OCI-LY7 (cell line): ENCODE measurements at regions not wholly inside any gene's neighbourhood (a gene's known extent, or its start where the extent isn't known, plus 50 kb on each side); places are given as distances from the start of the nearest gene placed in this dataset. TPM values are rescaled to one million over a fixed set of nuclear protein-coding genes. Genes with fewer than 3 reads are reported as not detected.

ENCODE experiments used
- BruUV-seq: library from RNA; stranded (reverse); fragments of 400-500 nt; replicated peaks from 2 replicates; lab custom pipeline; 2021; lab: Mats Ljungman, UMichigan
- CTCF ChIA-PET: fragments of 300-600 bp; sonication (Branson Sonifier 250); formaldehyde crosslinking; loops from one replicate; lab custom pipeline; 2022; ENCODE audit warnings: antibody characterized with exemption; ENCODE audit not compliant: unreplicated experiment; lab: Charles Lee
- POLR2A ChIA-PET: fragments of 300-600 bp; sonication (Branson Sonifier 250); formaldehyde crosslinking; loops from one replicate; lab custom pipeline; 2022; ENCODE audit warnings: antibody characterized with exemption; lab: Charles Lee
- DNase-seq: peaks from one replicate; pipeline ENCODE4 v3.0.0-alpha.2; 2015; ENCODE audit warnings: low spot score
- H2AFZ ChIP-seq: fragments of 200-600 bp; sonication (generic), shearing (Covaris generic); 2 replicates; pipeline ENCODE4 v1.6.1; 2014; ENCODE audit warnings: mild to moderate bottlenecking, antibody characterized with exemption, low read length, moderate library complexity
- H3K27ac ChIP-seq: fragments of 200-600 bp; sonication (generic); 2 replicates; pipeline ENCODE4 v1.5.1; 2014; ENCODE audit warnings: mixed run types, low read depth, mild to moderate bottlenecking, moderate library complexity, low read length, inconsistent platforms; ENCODE audit not compliant: poor library complexity, severe bottlenecking
- H3K36me3 ChIP-seq: fragments of 200-600 bp; sonication (generic); 2 replicates; pipeline ENCODE4 v1.6.1; 2014; ENCODE audit warnings: mild to moderate bottlenecking, antibody characterized with exemption, low read length, moderate library complexity, mixed read lengths; ENCODE audit not compliant: insufficient read depth
- H3K4me1 ChIP-seq: fragments of 200-600 bp; sonication (generic); 2 replicates; pipeline ENCODE4 v1.5.1; 2014; ENCODE audit warnings: mild to moderate bottlenecking, low read length; ENCODE audit not compliant: insufficient read depth, poor library complexity, severe bottlenecking
- H3K4me2 ChIP-seq: fragments of 200-600 bp; sonication (generic); 2 replicates; pipeline ENCODE4 v1.6.1; 2014; ENCODE audit warnings: mild to moderate bottlenecking, low read length
- H3K4me3 ChIP-seq: fragments of 200-600 bp; sonication (generic); 2 replicates; pipeline ENCODE4 v1.5.1; 2014; ENCODE audit warnings: mild to moderate bottlenecking, low read depth, low read length; ENCODE audit not compliant: poor library complexity, severe bottlenecking
- H3K79me2 ChIP-seq: fragments of 200-600 bp; sonication (generic); 2 replicates; pipeline ENCODE4 v1.6.1; 2016; ENCODE audit warnings: low read depth, mild to moderate bottlenecking, low read length, moderate library complexity, mixed read lengths; ENCODE audit not compliant: insufficient read depth
- H3K9me2 ChIP-seq: fragments of 200-600 bp; sonication (generic); 2 replicates; pipeline ENCODE4 v1.6.1; 2016; ENCODE audit warnings: mild to moderate bottlenecking, low read length, mixed read lengths; ENCODE audit not compliant: insufficient read depth
- H3K9me3 ChIP-seq: fragments of 200-600 bp; sonication (generic); 2 replicates; pipeline ENCODE4 v1.6.1; 2014; ENCODE audit warnings: mild to moderate bottlenecking, mixed run types, low read length, mixed read lengths
- H4K20me1 ChIP-seq: fragments of 200-600 bp; sonication (generic); 2 replicates; pipeline ENCODE4 v1.6.1; 2014; ENCODE audit warnings: mild to moderate bottlenecking, antibody characterized with exemption, low read length, moderate library complexity, mixed read lengths; ENCODE audit not compliant: insufficient read depth
- CTCF ChIP-seq: fragments of 200-600 bp; sonication (generic); conservative IDR thresholded peaks from 2 replicates; pipeline ENCODE4 v1.5.1; 2014; ENCODE audit warnings: mild to moderate bottlenecking, antibody characterized with exemption, low read length, moderate library complexity, mixed read lengths
- EZH2phosphoT487 ChIP-seq: fragments of 200-600 bp; sonication (generic); IDR thresholded peaks from 2 replicates; pipeline ENCODE4 v1.6.1; 2018; ENCODE audit warnings: low read depth, borderline replicate concordance, mild to moderate bottlenecking, mixed run types, antibody characterized with exemption, low read length, moderate library complexity, mixed read lengths
- intact Hi-C: fragments of 100-400 bp; cut with micrococcal nuclease; formaldehyde crosslinking; loops from one replicate; pipeline ENCODE4 v1.10.0; 2022; ENCODE audit not compliant: unreplicated experiment
- small RNA-seq: library from RNA; depleted of rRNA; stranded (forward); fragments of <200 nt; gene quantifications from one replicate; pipeline ENCODE3, GENCODE V24; 2014

- Histone ChIP-seq H3K9me3 (no peaks in the 10 kb centered on the region), H3K36me3 (no peaks in the 10 kb centered on the region), H3K4me1 (no peaks in the 10 kb centered on the region), H3K27ac (no peak overlapping the region), H3K9me2 (no peaks in the 10 kb centered on the region), H2AFZ (no peak overlapping the region), H3K79me2 (no peaks in the 10 kb centered on the region), H3K4me3 (no peak overlapping the region), H3K4me2 (no peak overlapping the region), H4K20me1 (no peaks in the 10 kb centered on the region)
- CTCF ChIA-PET = no interaction called here
- no TSS peak for BruUV-seq
- POLR2A ChIA-PET = no interaction called here
- no peak for DNase-seq
- intact Hi-C loops = no loop called here
- TF ChIP-seq EZH2phosphoT487 = no peak
- no peak for TF ChIP-seq CTCF
These were observed 52.6 kb upstream of the ZFP42 start for GRCh38 chr4:187942968-187943367.

- ChIA-PET POLR2A (no interaction called here), CTCF (no interaction called here)
- Histone ChIP-seq H3K36me3 (no peaks in the 10 kb centered on the region), H3K27ac (no peak overlapping the region), H2AFZ (no peak overlapping the region), H3K9me3 (no peaks in the 10 kb centered on the region), H4K20me1 (no peaks in the 10 kb centered on the region), H3K9me2 (no peaks in the 10 kb centered on the region), H3K79me2 (no peaks in the 10 kb centered on the region), H3K4me3 (no peak overlapping the region), H3K4me1 (no peaks in the 10 kb centered on the region), H3K4me2 (no peak overlapping the region)
- TF ChIP-seq CTCF (no peak), EZH2phosphoT487 (no peak)
- DNase-seq = no peak
- intact Hi-C loops = no loop called here
- no TSS peak for BruUV-seq
These were observed 51.4 kb upstream of the ZFP42 start for GRCh38 chr4:187944179-187944578.

Small RNA genes in the stretch of these regions (small RNA-seq; reads per million reads assigned to genes)
- gene MRPS36P2 = not detected
